SU-DHL-6 (cell line): ENCODE measurements at regions not wholly inside any gene's neighbourhood (a gene's known extent, or its start where the extent isn't known, plus 50 kb on each side); places are given as distances from the start of the nearest gene placed in this dataset.
"Not testable (repeated sequence)": the region's sequence is repeated elsewhere in the genome, so short reads cannot be mapped to it uniquely, and the experiment has no call there.

Source experiments
- EZH2phosphoT487 ChIP-seq: fragments of 200-600 bp; sonication (generic), shearing (Covaris generic); conservative IDR thresholded peaks from 2 replicates; pipeline ENCODE4 v1.6.1; 2018; ENCODE audit warnings: mild to moderate bottlenecking, antibody characterized with exemption, low read length, moderate library complexity, mixed read lengths
- TF ChIP-seq, protein P1 (sequence below): fragments of 200-600 bp; sonication (generic); IDR thresholded peaks from one replicate; pipeline ENCODE4 v1.5.1; 2017; ENCODE audit warnings: antibody characterized with exemption, mild to moderate bottlenecking, low read length, moderate library complexity; ENCODE audit not compliant: insufficient read depth, poor library complexity, severe bottlenecking

DNA sequence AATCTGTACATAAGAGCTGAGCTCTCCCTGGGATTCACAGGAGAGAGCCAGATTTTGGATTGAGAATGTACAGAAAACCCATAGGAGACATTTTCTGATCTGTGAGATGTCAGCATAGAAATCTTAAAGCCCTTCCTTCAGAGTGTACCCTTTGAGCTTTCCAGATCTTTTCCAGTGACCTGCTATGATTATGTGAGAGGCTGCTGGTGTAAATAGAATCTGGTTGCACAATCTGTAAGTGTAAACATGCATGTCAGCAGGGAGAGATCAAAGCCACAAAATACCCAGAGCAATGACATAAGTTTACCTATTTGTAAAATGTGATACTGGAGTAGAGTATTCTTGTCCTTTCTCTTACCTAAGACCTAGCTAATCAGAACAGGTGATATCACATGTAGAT lies 471.9 kb downstream of the FOXD4L5 start:
- TF ChIP-seq, protein P1, sequence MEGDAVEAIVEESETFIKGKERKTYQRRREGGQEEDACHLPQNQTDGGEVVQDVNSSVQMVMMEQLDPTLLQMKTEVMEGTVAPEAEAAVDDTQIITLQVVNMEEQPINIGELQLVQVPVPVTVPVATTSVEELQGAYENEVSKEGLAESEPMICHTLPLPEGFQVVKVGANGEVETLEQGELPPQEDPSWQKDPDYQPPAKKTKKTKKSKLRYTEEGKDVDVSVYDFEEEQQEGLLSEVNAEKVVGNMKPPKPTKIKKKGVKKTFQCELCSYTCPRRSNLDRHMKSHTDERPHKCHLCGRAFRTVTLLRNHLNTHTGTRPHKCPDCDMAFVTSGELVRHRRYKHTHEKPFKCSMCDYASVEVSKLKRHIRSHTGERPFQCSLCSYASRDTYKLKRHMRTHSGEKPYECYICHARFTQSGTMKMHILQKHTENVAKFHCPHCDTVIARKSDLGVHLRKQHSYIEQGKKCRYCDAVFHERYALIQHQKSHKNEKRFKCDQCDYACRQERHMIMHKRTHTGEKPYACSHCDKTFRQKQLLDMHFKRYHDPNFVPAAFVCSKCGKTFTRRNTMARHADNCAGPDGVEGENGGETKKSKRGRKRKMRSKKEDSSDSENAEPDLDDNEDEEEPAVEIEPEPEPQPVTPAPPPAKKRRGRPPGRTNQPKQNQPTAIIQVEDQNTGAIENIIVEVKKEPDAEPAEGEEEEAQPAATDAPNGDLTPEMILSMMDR: not testable (repeated sequence)
- not testable (repeated sequence) for TF ChIP-seq EZH2phosphoT487
